ENCODE measurements at regions not wholly inside any gene's neighbourhood (a gene's known extent, or its start where the extent isn't known, plus 50 kb on each side); places are given as distances from the start of the nearest gene placed in this dataset.

DNA sequence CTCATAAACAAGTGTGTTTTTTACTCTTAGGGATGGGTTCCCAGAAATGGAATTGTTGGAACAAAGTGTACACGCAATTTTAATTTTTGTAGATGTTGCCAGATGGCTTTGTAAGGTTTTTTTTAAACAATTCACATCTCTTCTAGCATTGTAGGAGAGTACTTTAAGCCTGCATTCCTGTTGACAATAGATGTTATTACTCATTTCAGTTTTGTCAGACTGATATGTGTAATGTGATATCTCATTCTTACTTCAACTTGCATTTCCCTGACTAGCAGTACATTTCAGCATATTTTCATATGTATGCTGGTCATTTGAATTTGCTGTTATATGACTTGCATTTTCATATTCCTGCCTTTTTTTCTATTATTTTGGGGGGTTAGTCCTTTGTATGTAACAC lies 186.6 kb upstream of the SLITRK6 start:
- TF ChIP-seq POLR2A (IDR thresholded peaks at IDR 0.05): no peak
- TF ChIP-seq, protein P1, sequence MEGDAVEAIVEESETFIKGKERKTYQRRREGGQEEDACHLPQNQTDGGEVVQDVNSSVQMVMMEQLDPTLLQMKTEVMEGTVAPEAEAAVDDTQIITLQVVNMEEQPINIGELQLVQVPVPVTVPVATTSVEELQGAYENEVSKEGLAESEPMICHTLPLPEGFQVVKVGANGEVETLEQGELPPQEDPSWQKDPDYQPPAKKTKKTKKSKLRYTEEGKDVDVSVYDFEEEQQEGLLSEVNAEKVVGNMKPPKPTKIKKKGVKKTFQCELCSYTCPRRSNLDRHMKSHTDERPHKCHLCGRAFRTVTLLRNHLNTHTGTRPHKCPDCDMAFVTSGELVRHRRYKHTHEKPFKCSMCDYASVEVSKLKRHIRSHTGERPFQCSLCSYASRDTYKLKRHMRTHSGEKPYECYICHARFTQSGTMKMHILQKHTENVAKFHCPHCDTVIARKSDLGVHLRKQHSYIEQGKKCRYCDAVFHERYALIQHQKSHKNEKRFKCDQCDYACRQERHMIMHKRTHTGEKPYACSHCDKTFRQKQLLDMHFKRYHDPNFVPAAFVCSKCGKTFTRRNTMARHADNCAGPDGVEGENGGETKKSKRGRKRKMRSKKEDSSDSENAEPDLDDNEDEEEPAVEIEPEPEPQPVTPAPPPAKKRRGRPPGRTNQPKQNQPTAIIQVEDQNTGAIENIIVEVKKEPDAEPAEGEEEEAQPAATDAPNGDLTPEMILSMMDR (IDR thresholded peaks at IDR 0.05): no peak
